Parathyroid adenoma (tissue), 2 donors: ENCODE measurements at regions not wholly inside any gene's neighbourhood (a gene's known extent, or its start where the extent isn't known, plus 50 kb on each side); places are given as distances from the start of the nearest gene placed in this dataset.

Source experiments
- H2AFZ ChIP-seq: fragments of 300-600 bp; sonication (generic); one replicate; pipeline ENCODE4 v1.7.0; 2017; ENCODE audit warnings: antibody characterized with exemption, mild to moderate bottlenecking
- H3K27ac ChIP-seq: fragments of 300-600 bp; sonication (generic); one replicate; pipeline ENCODE4 v1.7.0; 2017
- H3K27me3 ChIP-seq: fragments of 300-600 bp; sonication (generic); one replicate; pipeline ENCODE4 v1.7.0; 2017; ENCODE audit warnings: low read length; ENCODE audit not compliant: control insufficient read depth, insufficient read depth
- H3K36me3 ChIP-seq: fragments of 300-600 bp; sonication (generic); one replicate; pipeline ENCODE4 v1.7.0; 2017; ENCODE audit warnings: low read length; ENCODE audit not compliant: control insufficient read depth, insufficient read depth
- H3K4me1 ChIP-seq: fragments of 300-600 bp; sonication (generic); one replicate; pipeline ENCODE4 v1.7.0; 2017; ENCODE audit warnings: control low read depth
- H3K4me2 ChIP-seq: fragments of 300-600 bp; sonication (generic); one replicate; pipeline ENCODE4 v1.7.0; 2017; ENCODE audit warnings: low read length
- H3K4me3 ChIP-seq: fragments of 300-600 bp; sonication (generic); one replicate; pipeline ENCODE4 v1.7.0; 2017; ENCODE audit warnings: low read depth, low read length
- H3K79me2 ChIP-seq: fragments of 300-600 bp; sonication (generic); one replicate; pipeline ENCODE4 v1.7.0; 2017; ENCODE audit warnings: control low read depth
- H3K9ac ChIP-seq: fragments of 300-600 bp; sonication (generic); one replicate; pipeline ENCODE4 v1.7.0; 2017; ENCODE audit warnings: mild to moderate bottlenecking
- H3K9me3 ChIP-seq: fragments of 300-600 bp; sonication (generic); one replicate; pipeline ENCODE4 v1.7.0; 2017; ENCODE audit warnings: low read length; ENCODE audit not compliant: control insufficient read depth
- CTCF ChIP-seq: fragments of 300-600 bp; sonication (generic); IDR thresholded peaks from one replicate; pipeline ENCODE4 v1.7.0; 2017; ENCODE audit warnings: antibody characterized with exemption, mild to moderate bottlenecking
- donor health status: primary hyperparathyroidism.

- Histone ChIP-seq H3K27me3 (no peaks in the 10 kb centered on the region), H3K9ac (no peak overlapping the region), H3K4me3 (no peak overlapping the region), H3K4me1 (no peaks in the 10 kb centered on the region), H3K9me3 (no peaks in the 10 kb centered on the region), H2AFZ (no peak overlapping the region), H3K4me2 (no peak overlapping the region), H3K27ac (no peak overlapping the region), H3K36me3 (no peaks in the 10 kb centered on the region), H3K79me2 (no peaks in the 10 kb centered on the region)
- TF ChIP-seq CTCF: no peak
Observed at GRCh38 chr21:35108887-35109286, 59.8 kb upstream of the RUNX1 start.

- Histone ChIP-seq H3K27me3 (no peaks in the 10 kb centered on the region), H3K9ac (no peak overlapping the region)
- no peak for TF ChIP-seq CTCF
Observed at GRCh38 chr21:35107520-35107919, 58.4 kb upstream of the RUNX1 start.

GRCh38 chr21:35106246-35106835 lies 57.2 kb upstream of the RUNX1 start:
- no peak for TF ChIP-seq CTCF
- H3K79me2 ChIP-seq: no peaks in the 10 kb centered on the region
- H3K4me2 ChIP-seq: no peak overlapping the region
- H3K4me3 ChIP-seq: no peak overlapping the region
- no peaks in the 10 kb centered on the region for H3K27me3 ChIP-seq
- H3K36me3 ChIP-seq: no peaks in the 10 kb centered on the region
- no peak overlapping the region for H3K27ac ChIP-seq
- no peak overlapping the region for H2AFZ ChIP-seq
- no peaks in the 10 kb centered on the region for H3K9me3 ChIP-seq
- H3K9ac ChIP-seq: no peak overlapping the region
- H3K4me1 ChIP-seq: no peaks in the 10 kb centered on the region

More at GRCh38 chr21:35107520-35107919, 58.4 kb upstream of the RUNX1 start:
- no peak overlapping the region for H3K27ac ChIP-seq
- no peaks in the 10 kb centered on the region for H3K9me3 ChIP-seq
- no peak overlapping the region for H2AFZ ChIP-seq
- no peaks in the 10 kb centered on the region for H3K36me3 ChIP-seq
- H3K79me2 ChIP-seq: no peaks in the 10 kb centered on the region
- no peak overlapping the region for H3K4me3 ChIP-seq
- no peaks in the 10 kb centered on the region for H3K4me1 ChIP-seq
- H3K4me2 ChIP-seq: no peak overlapping the region

- H3K79me2 ChIP-seq: no peaks in the 10 kb centered on the region
- H3K4me3 ChIP-seq: no peak overlapping the region
Observed at GRCh38 chr21:35102488-35103371, 53.6 kb upstream of the RUNX1 start.

More at GRCh38 chr21:35102488-35103371, 53.6 kb upstream of the RUNX1 start:
- Histone ChIP-seq H3K9ac (no peak overlapping the region), H3K4me2 (no peak overlapping the region), H3K27me3 (no peaks in the 10 kb centered on the region), H3K36me3 (no peaks in the 10 kb centered on the region), H3K27ac (no peak overlapping the region), H2AFZ (no peak overlapping the region), H3K9me3 (no peaks in the 10 kb centered on the region), H3K4me1 (no peaks in the 10 kb centered on the region)
- no peak for TF ChIP-seq CTCF
